GM12878 (cell line): ENCODE measurements at regions not wholly inside any gene's neighbourhood (a gene's known extent, or its start where the extent isn't known, plus 50 kb on each side); places are given as distances from the start of the nearest gene placed in this dataset.
"Not testable (repeated sequence)": the region's sequence is repeated elsewhere in the genome, so short reads cannot be mapped to it uniquely, and the experiment has no call there.

Experiments used
- ATF7 ChIP-seq: fragments of 450-650 bp; IDR thresholded peaks from 2 replicates; pipeline ENCODE4 v1.6.1; 2016; ENCODE audit warnings: low read depth, mild to moderate bottlenecking
- CTCF ChIP-seq, 3 experiments: IDR thresholded peaks in 2 of 3; conservative IDR thresholded peaks in 1 of 3; 2 replicates each; pipeline ENCODE4 v1.5.1; 2011; ENCODE audit warnings: low read depth in 3 of 3, low read length in 3 of 3, mild to moderate bottlenecking in 3 of 3, control low read depth in 2 of 3, moderate library complexity in 2 of 3, inconsistent platforms in 1 of 3, mixed read lengths in 1 of 3; ENCODE audit not compliant: control insufficient read depth in 2 of 3, insufficient read depth in 1 of 3; ENCODE audit errors: extremely low read depth in 1 of 3
- EZH2 ChIP-seq: IDR thresholded peaks from 2 replicates; pipeline ENCODE4 v1.6.1; 2012; ENCODE audit warnings: low read depth, mild to moderate bottlenecking, control low read depth, inconsistent platforms, low read length, borderline replicate concordance; ENCODE audit not compliant: control insufficient read depth
- HCFC1 ChIP-seq: fragments of 150-350 bp; IDR thresholded peaks from 2 replicates; pipeline ENCODE4 v1.6.1; 2014; ENCODE audit warnings: low read length
- MAX ChIP-seq: IDR thresholded peaks from 2 replicates; pipeline ENCODE4 v1.6.1; 2012; ENCODE audit warnings: low read depth, low read length, improper control_type of control experiment
- RFX5 ChIP-seq: IDR thresholded peaks from 2 replicates; pipeline ENCODE4 v1.6.1; 2011; ENCODE audit warnings: low read depth, low read length, improper control_type of control experiment
- SIN3A ChIP-seq: IDR thresholded peaks from 2 replicates; pipeline ENCODE4 v1.6.1; 2012; ENCODE audit warnings: low read depth, low read length, improper control_type of control experiment
- SREBF1 ChIP-seq: IDR thresholded peaks from 2 replicates; pipeline ENCODE4 v1.6.1; 2012; ENCODE audit warnings: mild to moderate bottlenecking, low read length

DNA sequence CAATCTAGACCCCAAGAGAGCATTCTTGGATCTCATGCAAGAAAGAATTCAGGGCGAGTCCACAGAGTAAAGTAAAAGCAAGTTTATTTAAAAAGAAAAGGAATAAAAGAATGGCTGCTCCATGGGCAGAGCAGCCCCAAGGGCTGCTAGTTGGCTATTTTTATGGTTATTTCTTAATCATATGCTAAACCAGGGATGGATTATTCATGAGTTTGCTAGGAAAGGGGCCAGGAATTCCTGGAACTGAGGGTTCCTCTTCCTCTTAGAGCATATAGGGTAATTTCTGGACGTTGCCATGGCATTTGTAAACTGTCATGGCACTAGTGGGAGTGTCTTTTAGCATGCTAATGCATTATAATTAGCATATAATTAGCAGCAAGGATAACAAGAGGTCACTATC, 73.1 kb upstream of the NOMO2 start:
- TF ChIP-seq HCFC1; EZH2; CTCF (IDR thresholded peaks at IDR 0.05 in 2 of 3, conservative IDR thresholded peaks at IDR 0.05 in 1 of 3; ENCODE audit: control insufficient read depth in 2 of 3, extremely low read depth in 1 of 3, insufficient read depth in 1 of 3, low read depth in 3 of 3, low read length in 3 of 3); RFX5; ATF7; SREBF1; MAX; SIN3A: not testable (repeated sequence)
